HG02885 (cell line): ENCODE measurements at regions not wholly inside any gene's neighbourhood (a gene's known extent, or its start where the extent isn't known, plus 50 kb on each side); places are given as distances from the start of the nearest gene placed in this dataset.
"Not testable (repeated sequence)": the region's sequence is repeated elsewhere in the genome, so short reads cannot be mapped to it uniquely, and the experiment has no call there.

ENCODE experiments used
- ATAC-seq: cut with Tn5 transposase; IDR thresholded peaks from one replicate; pipeline ENCODE4 v1.9.1; 2021; ENCODE audit warnings: mild to moderate bottlenecking; ENCODE audit not compliant: unreplicated experiment, poor library complexity

DNA sequence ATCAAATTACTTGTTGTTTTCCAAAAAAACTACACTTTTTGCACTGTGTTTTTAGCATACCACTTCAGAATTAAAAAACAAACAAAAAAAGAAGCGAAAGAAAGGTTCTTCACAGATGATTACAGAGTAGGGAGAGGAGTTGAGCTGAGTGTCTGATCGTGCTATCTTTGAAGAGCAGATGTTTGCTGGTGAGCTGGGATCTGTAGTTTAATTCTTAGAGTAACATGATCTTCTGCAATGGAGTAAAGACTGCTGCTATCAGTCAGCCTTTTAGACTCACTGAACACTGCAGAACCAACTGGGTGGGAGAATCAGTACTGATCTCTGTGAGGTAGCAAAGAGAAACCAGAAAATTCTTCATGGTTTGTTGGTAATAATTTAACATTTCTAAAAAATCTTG lies 1197.8 kb upstream of the SORCS1 start:
- ATAC-seq, result no peak

- ATAC-seq, result no peak
Measured at GRCh38 chr10:108360187-108360586, 1195.7 kb upstream of the SORCS1 start.

GRCh38 chr10:108358912-108359311 lies 1194.4 kb upstream of the SORCS1 start:
- peak; percentile 58 for ATAC-seq

DNA sequence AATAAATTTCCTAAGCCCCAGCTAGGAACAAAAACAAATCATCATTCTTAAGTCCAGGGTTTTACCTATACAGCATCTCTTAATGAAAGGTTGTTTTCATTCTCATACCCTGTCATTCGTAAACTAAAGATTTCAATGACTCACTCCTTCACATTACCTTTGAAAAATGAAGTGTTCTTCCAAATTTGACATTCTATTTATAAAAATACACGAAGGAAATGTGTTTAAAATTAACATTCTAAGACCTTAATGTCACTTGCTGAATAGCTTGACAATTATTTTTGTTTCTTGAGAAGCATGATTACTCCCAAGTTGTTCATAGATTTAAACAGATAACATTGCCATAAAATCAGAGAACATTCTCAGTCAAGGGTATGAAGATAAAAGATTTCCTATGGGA lies 1188.3 kb upstream of the SORCS1 start:
- ATAC-seq, result no peak

- ATAC-seq, result no peak
Measured at GRCh38 chr10:108348215-108348614, 1183.7 kb upstream of the SORCS1 start.

DNA sequence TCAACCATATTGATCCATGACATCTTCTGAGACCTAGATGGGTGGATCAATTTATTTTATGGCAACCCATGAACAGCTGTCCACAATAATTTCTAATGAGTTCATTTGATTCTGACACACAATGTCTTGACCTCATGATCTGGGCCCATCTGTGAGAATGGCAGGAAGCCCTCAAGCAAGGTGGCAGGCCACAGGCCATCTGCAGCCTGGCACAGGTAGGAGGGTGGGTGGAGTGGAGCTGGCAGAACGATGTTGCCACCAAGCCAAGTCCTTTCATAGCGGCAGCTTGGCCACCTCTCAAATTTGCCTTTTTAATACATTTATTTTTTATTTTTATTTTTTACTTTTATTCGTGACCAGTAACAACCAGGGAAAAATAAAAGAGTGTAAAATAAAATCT lies 1181.6 kb upstream of the SORCS1 start:
- no peak for ATAC-seq

GRCh38 chr10:108338146-108338545 lies 1173.6 kb upstream of the SORCS1 start:
- no peak for ATAC-seq

DNA sequence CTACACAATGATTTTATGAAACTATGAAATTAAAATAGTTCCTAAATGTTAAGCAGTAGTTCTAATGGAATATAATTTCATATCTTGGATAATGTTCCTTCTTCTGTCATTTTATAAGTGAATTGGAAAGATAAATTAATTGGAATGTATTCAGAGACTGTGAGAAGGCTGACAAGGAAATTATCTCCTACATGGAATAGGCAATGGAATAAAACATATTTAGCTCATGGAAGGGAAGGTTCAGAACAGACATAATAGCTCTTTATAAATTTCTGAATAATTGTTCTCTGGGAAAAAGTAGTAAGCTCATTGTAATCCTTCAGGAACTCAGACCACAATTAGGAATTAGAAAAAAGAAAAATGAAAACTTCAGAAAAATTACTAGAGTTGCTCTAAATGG lies 1172.3 kb upstream of the SORCS1 start:
- ATAC-seq, result no peak

DNA sequence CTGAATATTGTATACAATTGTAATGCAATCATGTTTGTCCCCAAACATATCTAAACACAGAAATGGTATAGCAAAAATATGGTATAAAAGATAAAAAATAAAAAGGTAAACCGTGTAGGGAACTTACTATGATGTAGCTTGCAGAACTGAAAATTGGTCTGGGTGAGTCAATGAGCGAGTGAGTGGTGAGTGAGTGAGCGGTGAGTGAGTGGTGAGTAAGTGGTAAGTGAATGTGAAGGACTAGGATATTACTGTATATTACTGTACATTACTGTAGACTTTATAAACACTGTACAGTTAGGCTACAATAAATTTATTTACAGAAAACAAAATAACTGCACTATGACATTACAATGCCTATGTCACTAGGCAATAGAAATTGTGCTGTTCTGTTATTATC lies 1163.2 kb upstream of the SORCS1 start:
- no peak for ATAC-seq

- ATAC-seq, result no peak
Measured at GRCh38 chr10:108323274-108323798, 1158.8 kb upstream of the SORCS1 start.

DNA sequence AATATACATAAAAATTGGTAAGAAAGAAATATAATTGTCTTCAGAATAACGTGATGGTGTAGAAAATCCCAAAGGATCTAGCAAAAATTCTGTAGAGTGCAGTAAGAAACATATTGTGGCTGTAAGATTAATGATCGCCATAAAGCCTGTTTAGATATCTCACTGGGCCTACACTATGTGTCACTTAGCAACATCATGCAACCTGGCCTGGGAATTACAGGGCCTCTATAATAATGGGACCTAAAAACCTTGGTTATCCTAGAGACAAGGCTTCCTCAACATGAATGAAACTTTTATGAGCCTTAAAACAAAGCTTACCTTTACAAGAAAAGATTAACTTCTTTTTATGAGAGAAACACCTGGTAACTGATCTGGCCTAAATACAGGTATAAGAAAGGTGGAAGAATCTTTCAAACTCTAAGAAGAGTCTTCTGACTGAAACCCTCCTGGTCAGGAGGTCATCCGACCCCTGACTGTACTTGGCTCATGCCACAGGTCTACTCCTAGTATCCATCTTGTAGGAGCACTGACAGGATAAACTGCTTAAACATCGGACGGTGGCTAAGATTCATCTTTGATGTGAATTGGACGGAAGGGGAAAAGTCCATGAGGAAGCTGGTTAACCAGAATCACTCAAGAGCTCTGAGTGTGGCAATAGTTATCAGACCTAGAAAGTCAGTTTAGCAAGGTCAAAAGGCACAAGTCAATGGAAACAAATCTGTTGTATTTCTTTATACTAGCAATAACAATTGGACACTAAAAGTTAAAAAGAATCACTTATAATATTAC lies 1155.1 kb upstream of the SORCS1 start:
- no peak for ATAC-seq

- not testable (repeated sequence) for ATAC-seq
Measured at GRCh38 chr10:108315636-108316035, 1151.1 kb upstream of the SORCS1 start.

DNA sequence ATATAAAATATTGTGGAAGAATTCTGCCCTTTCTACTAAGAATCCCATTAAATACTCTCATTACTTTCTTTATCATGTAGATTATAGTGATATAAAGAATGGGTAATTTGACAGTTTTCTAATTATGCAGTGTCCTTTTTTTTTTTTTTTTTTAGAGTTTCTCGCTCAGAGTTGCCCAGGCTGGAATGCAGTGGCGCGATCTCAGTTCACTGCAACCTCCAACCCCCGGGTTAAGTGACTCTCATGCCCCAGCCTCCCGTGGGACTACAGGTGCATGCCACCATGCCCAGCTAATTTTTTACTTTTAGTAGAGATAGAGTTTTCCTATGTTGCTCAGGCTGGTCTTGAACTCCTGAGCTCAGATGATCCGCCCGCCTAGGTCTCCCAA lies 1143.4 kb upstream of the SORCS1 start:
- no peak for ATAC-seq

- no peak for ATAC-seq
Measured at GRCh38 chr10:108307250-108307924, 1142.9 kb upstream of the SORCS1 start.

GRCh38 chr10:108303149-108303548 lies 1138.6 kb upstream of the SORCS1 start:
- peak; percentile 66 for ATAC-seq

GRCh38 chr10:108301002-108301401 lies 1136.5 kb upstream of the SORCS1 start:
- ATAC-seq, result no peak

- no peak for ATAC-seq
Measured at GRCh38 chr10:108290823-108291222, 1126.3 kb upstream of the SORCS1 start.

- no peak for ATAC-seq
Measured at GRCh38 chr10:108275895-108276685, 1111.6 kb upstream of the SORCS1 start.

GRCh38 chr10:108260383-108260906 lies 1095.9 kb upstream of the SORCS1 start:
- ATAC-seq, result no peak

DNA sequence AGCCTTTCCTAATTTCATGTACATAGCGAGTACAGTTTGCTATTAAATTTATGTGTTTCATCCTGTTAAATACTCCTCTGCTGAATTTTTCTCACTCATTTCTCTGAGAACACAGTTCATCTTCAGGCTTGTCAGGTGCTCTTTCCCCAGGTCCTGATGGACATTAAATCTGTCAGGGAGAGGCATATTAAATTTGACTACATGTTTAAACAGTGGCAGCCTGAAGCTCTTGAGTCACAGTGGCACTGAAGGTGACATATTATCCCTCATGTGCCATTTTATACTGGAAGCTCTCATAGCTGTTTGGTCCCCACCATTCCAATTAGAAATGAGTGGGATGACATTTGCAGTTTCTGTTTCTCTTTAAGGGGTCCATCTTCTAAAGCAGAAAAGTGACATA lies 1089.6 kb upstream of the SORCS1 start:
- no peak for ATAC-seq

DNA sequence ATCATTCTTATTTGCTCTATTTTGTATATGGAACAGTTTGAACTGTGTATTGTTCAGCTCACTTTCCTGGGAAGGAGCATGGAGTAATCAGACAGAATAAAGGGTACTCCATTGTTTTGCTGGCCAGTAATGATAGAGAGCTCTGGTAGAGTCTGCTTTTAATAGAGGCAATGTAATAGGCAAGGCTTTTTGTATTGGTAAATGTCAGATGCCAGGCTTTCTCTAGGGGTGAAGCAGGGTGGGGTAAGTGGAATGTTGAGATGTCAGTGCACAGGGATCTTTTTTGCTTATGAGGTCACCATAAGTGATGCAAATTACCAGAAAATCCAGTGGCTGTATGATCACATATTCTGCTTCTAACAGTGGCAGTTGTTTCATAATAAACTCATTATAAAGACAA lies 1088.3 kb upstream of the SORCS1 start:
- no peak for ATAC-seq
